HL-60/S4 treated with phorbol 12-myristate 13-acetate at 8.2 ng/mL for 4 days and 3 days (cell line): ENCODE measurements at regions not wholly inside any gene's neighbourhood (a gene's known extent, or its start where the extent isn't known, plus 50 kb on each side); places are given as distances from the start of the nearest gene placed in this dataset.

Experiments
- in situ Hi-C: fragments of 300-500 bp; cut with MboI; formaldehyde crosslinking; loops from 2 replicates; pipeline ENCODE4 v1.15.0; 2022; ENCODE audit warnings: low sequenced_read_pairs

GRCh38 chr14:71321574-71322315 lies 414.5 kb downstream of the PCNX1 start:
- in situ Hi-C loops: no loop called here

- in situ Hi-C loops: no loop called here
Measured at GRCh38 chr14:71322655-71323250, 415.5 kb downstream of the PCNX1 start.

GRCh38 chr14:71324767-71325272 lies 417.6 kb downstream of the PCNX1 start:
- in situ Hi-C loops: no loop called here

GRCh38 chr14:71327691-71328090 lies 420.4 kb downstream of the PCNX1 start:
- in situ Hi-C loops: no loop called here

- in situ Hi-C loops: no loop called here
Measured at GRCh38 chr14:71328183-71328582, 420.9 kb downstream of the PCNX1 start.

GRCh38 chr14:71328954-71329353 lies 421.7 kb downstream of the PCNX1 start:
- in situ Hi-C loops: no loop called here

- in situ Hi-C loops: no loop called here
Measured at GRCh38 chr14:71331403-71331802, 424.1 kb downstream of the PCNX1 start.

GRCh38 chr14:71332476-71332875 lies 425.2 kb downstream of the PCNX1 start:
- in situ Hi-C loops: no loop called here

- in situ Hi-C loops: no loop called here
Measured at GRCh38 chr14:71333705-71334104, 426.4 kb downstream of the PCNX1 start.

GRCh38 chr14:71336489-71337192 lies 429.4 kb downstream of the PCNX1 start:
- in situ Hi-C loops: no loop called here

GRCh38 chr14:71338153-71338552 lies 430.9 kb downstream of the PCNX1 start:
- in situ Hi-C loops: no loop called here

- in situ Hi-C loops: no loop called here
Measured at GRCh38 chr14:71339650-71340415, 432.6 kb downstream of the PCNX1 start.

GRCh38 chr14:71341156-71341555 lies 433.9 kb downstream of the PCNX1 start:
- in situ Hi-C loops: no loop called here

- in situ Hi-C loops: no loop called here
Measured at GRCh38 chr14:71343724-71344123, 436.5 kb downstream of the PCNX1 start.

- in situ Hi-C loops: no loop called here
Measured at GRCh38 chr14:71344506-71344905, 437.2 kb downstream of the PCNX1 start.

GRCh38 chr14:71346685-71347084 lies 439.4 kb downstream of the PCNX1 start:
- in situ Hi-C loops: no loop called here

GRCh38 chr14:71348394-71348793 lies 441.1 kb downstream of the PCNX1 start:
- in situ Hi-C loops: no loop called here

- in situ Hi-C loops: no loop called here
Measured at GRCh38 chr14:71348817-71349216, 441.6 kb downstream of the PCNX1 start.

GRCh38 chr14:71354142-71354541 lies 446.9 kb downstream of the PCNX1 start:
- in situ Hi-C loops: no loop called here

- in situ Hi-C loops: no loop called here
Measured at GRCh38 chr14:71354801-71355200, 447.5 kb downstream of the PCNX1 start.
